Ovary (tissue), 7 donors: ENCODE measurements at regions not wholly inside any gene's neighbourhood (a gene's known extent, or its start where the extent isn't known, plus 50 kb on each side); places are given as distances from the start of the nearest gene placed in this dataset.
"Not testable (repeated sequence)": the region's sequence is repeated elsewhere in the genome, so short reads cannot be mapped to it uniquely, and the experiment has no call there.

Experiments used
- DNase-seq, 5 donors: peaks; one replicate each; pipeline ENCODE4 v3.0.0-alpha.2; 2019 to 2020
- H3K27ac ChIP-seq, 2 donors: fragments of 200-600 bp; one replicate each; pipeline versions ENCODE4 v1.5.1 to v1.8.0; 2019 to 2022
- H3K27me3 ChIP-seq: fragments of 200-600 bp; one replicate; pipeline ENCODE4 v1.8.0; 2022
- H3K36me3 ChIP-seq: fragments of 200-600 bp; sonication (generic); one replicate; pipeline ENCODE4 v1.5.1; 2019
- H3K4me1 ChIP-seq: one replicate; pipeline ENCODE4 v1.8.1; 2013; ENCODE audit warnings: mild to moderate bottlenecking, moderate library complexity; ENCODE audit not compliant: insufficient read depth
- H3K4me3 ChIP-seq: fragments of 200-600 bp; sonication (generic); one replicate; pipeline ENCODE4 v1.5.1; 2017
- H3K9me3 ChIP-seq, 2 donors: fragments of 200-600 bp in 1 of 2; sonication (generic) in 1 of 2; one replicate each; pipeline versions ENCODE4 v1.5.1 to v1.8.1; 2013 to 2019; ENCODE audit warnings: mild to moderate bottlenecking in 1 of 2, moderate library complexity in 1 of 2
- EP300 ChIP-seq: sonication (generic); formaldehyde crosslinking; IDR thresholded peaks from one replicate; pipeline ENCODE4 v1.6.1; 2017; ENCODE audit warnings: antibody characterized with exemption
- POLR2A ChIP-seq: fragments of 450-650 bp; IDR thresholded peaks from one replicate; pipeline ENCODE4 v1.6.1; 2017; ENCODE audit warnings: antibody characterized with exemption, mild to moderate bottlenecking, moderate library complexity
- WGBS, 3 donors: extraction: QIAGEN DNeasy Blood & Tissue Kit in 1 of 3; methylation state at CpG; one replicate each; pipeline versions ENCODE4 v1.1.5 to v1.1.7; 2013 to 2017; 5-methylcytosine and 5-hydroxymethylcytosine counted together
- intact Hi-C, 4 donors: fragments of 100-400 bp; cut with DNase I; formaldehyde crosslinking; loops; one replicate each; pipeline versions ENCODE4 v1.11.0 to v1.15.1; 2022 to 2023
- TF ChIP-seq, protein P1 (sequence below), 3 donors: fragments of 450-650 bp in 2 of 3; fragments of 200-600 bp in 1 of 3; IDR thresholded peaks; one replicate each; pipeline versions ENCODE4 v1.5.1 to v1.8.0; 2016 to 2022; ENCODE audit warnings: antibody characterized with exemption in 3 of 3, mild to moderate bottlenecking in 1 of 3
- donor health status: DM: no; HTN: no; CAD: no; lungs with moderate emphysema.
- donor health status: DM: no; HTN: no; CAD: no.
- donor health status: Bipolar disorder and iron deficiency.
- donor health status: DM: no; HTN: no; CAD: no.
- donor health status: DM: yes; HTN: yes; CAD: no.

DNA sequence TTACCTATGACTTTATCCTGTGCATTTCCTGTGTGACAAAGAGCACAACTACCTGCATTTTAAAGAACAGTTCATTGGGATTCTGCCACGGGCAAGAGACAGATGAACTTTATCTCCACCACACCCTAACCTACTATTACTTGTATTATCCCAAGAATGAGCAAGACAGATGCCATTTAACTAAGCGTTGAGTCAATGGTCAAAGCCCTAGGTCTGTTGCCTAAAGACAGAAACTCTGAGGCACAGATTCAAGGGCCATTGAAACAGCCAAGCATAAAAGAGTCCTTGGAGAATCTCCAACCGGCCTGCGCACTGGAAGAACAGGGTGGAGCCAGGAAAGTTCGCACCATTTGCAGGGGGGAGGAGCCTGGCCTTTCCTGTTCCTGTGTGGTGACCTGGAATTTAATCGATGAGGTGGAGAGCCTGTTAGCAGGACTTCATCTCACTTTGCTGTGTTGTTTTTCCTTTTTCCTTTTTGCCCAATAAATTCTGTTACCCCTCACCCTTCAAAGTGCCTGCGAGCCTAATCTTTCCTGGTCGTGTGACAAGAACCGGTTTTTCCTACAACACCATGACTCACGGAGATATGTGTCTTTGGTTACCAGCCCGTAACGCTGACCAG lies 146.4 kb upstream of the DIAPH2 start:
- 71 to 77% (median 72%) methylated on average over 12 of the region's 12 CpGs for WGBS, 3 donors
- H3K27ac ChIP-seq, result no peak overlapping the region
- no peak for DNase-seq
- no peaks in the 10 kb centered on the region for H3K4me1 ChIP-seq
- H3K27me3 ChIP-seq, result no peaks in the 10 kb centered on the region
- TF ChIP-seq, protein P1, sequence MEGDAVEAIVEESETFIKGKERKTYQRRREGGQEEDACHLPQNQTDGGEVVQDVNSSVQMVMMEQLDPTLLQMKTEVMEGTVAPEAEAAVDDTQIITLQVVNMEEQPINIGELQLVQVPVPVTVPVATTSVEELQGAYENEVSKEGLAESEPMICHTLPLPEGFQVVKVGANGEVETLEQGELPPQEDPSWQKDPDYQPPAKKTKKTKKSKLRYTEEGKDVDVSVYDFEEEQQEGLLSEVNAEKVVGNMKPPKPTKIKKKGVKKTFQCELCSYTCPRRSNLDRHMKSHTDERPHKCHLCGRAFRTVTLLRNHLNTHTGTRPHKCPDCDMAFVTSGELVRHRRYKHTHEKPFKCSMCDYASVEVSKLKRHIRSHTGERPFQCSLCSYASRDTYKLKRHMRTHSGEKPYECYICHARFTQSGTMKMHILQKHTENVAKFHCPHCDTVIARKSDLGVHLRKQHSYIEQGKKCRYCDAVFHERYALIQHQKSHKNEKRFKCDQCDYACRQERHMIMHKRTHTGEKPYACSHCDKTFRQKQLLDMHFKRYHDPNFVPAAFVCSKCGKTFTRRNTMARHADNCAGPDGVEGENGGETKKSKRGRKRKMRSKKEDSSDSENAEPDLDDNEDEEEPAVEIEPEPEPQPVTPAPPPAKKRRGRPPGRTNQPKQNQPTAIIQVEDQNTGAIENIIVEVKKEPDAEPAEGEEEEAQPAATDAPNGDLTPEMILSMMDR (IDR thresholded peaks at IDR 0.05), result no peak
- TF ChIP-seq EP300, result no peak
- TF ChIP-seq POLR2A, result no peak
- no peaks in the 10 kb centered on the region for H3K9me3 ChIP-seq
- no peaks in the 10 kb centered on the region for H3K36me3 ChIP-seq
- intact Hi-C loops, result no loop called here
- H3K4me3 ChIP-seq, result no peak overlapping the region

GRCh38 chrX:96540111-96540631 lies 144.5 kb upstream of the DIAPH2 start:
- no peak for DNase-seq
- no peak overlapping the region for H3K4me3 ChIP-seq
- no peaks in the 10 kb centered on the region for H3K36me3 ChIP-seq
- 40 to 48% (median 47%) methylated on average over 2 of the region's 2 CpGs for WGBS, 3 donors
- intact Hi-C loops, result loop anchor here in 1 of 4 donors (10.0 kb wide), 1 partner anchor 1565 kb away; no protein-coding TSS in a partner anchor
- H3K27me3 ChIP-seq, result no peaks in the 10 kb centered on the region
- no peak overlapping the region for H3K27ac ChIP-seq
- TF ChIP-seq EP300 (no peak), POLR2A (no peak)
- TF ChIP-seq, protein P1 (IDR thresholded peaks at IDR 0.05), result no peak
- H3K9me3 ChIP-seq, result no peaks in the 10 kb centered on the region
- no peaks in the 10 kb centered on the region for H3K4me1 ChIP-seq

- H3K27ac ChIP-seq, DNase-seq, H3K4me1 ChIP-seq, H3K27me3 ChIP-seq, H3K9me3 ChIP-seq, H3K4me3 ChIP-seq, H3K36me3 ChIP-seq: not testable (repeated sequence)
- 53 to 66% (median 55%) methylated on average over 7 of the region's 7 CpGs for WGBS, 3 donors
- intact Hi-C loops, result loop anchor here in 1 of 4 donors (10.0 kb wide), 1 partner anchor 1571 kb away; no protein-coding TSS in a partner anchor
Measured at GRCh38 chrX:96546281-96546680, 138.4 kb upstream of the DIAPH2 start.

GRCh38 chrX:96551322-96551872 lies 133.2 kb upstream of the DIAPH2 start:
- Histone ChIP-seq H3K9me3 (no peaks in the 10 kb centered on the region), H3K4me1 (no peaks in the 10 kb centered on the region), H3K27ac (no peak overlapping the region), H3K4me3 (no peak overlapping the region), H3K27me3 (no peaks in the 10 kb centered on the region), H3K36me3 (no peaks in the 10 kb centered on the region)
- no peak for DNase-seq
- WGBS, 3 donors, result 48 to 68% (median 55%) methylated on average over 6 of the region's 6 CpGs
- intact Hi-C loops, result no loop called here
- TF ChIP-seq, protein P1 (IDR thresholded peaks at IDR 0.05), result no peak
- no peak for TF ChIP-seq POLR2A
- no peak for TF ChIP-seq EP300

DNA sequence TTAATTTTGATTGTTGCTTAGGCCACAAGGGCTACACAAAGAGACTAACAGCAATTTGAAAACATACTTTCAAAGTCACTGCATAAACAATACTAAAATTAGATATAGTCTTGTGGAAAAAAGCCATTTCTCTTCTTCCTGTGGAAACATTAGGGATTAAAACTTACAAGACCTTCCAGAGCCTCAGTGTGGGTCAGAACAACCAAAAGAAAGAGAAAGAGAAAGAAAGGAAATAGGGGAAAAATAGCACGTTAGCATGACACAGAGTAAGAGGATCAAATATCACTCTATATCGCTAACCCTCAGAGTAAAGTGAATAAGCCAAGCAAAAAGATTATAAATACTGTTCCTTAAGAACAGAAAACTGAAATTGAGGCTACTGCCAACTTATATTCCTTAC lies 127.8 kb upstream of the DIAPH2 start:
- TF ChIP-seq, protein P1 (IDR thresholded peaks at IDR 0.05), result no peak
- TF ChIP-seq EP300, result no peak
- no peak for TF ChIP-seq POLR2A
- Histone ChIP-seq H3K36me3 (no peaks in the 10 kb centered on the region), H3K4me3 (no peak overlapping the region), H3K27me3 (no peaks in the 10 kb centered on the region), H3K4me1 (no peaks in the 10 kb centered on the region), H3K9me3 (no peaks in the 10 kb centered on the region), H3K27ac (peak overlapping the region in 1 of 2 donors; percentile 26)
- intact Hi-C loops, result no loop called here
- DNase-seq, result no peak
- WGBS, 3 donors, result 26 to 32% (median 29%) methylated on average over 2 of the region's 2 CpGs

DNA sequence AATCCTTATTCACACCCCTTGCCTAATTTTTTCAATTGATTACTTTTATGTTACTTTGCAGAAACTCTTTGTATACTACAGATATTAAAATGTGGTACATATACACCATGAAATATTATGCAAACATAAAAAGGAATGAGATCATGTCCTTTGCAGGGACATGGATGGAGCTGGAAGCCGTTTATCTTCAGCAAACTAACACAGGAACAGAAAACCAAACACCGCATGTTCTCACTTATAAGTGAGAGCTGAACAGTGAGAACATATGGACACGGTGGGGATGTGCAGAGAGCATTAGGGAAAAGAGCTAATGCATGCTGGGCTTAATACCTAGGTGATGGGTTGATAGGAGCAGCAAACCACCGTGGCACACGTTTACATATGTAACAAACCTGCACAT lies 123.5 kb upstream of the DIAPH2 start:
- H3K4me3 ChIP-seq, H3K27ac ChIP-seq, H3K9me3 ChIP-seq, DNase-seq, intact Hi-C loops, H3K27me3 ChIP-seq, H3K4me1 ChIP-seq, H3K36me3 ChIP-seq: not testable (repeated sequence)
- 61 to 70% (median 63%) methylated on average over 5 of the region's 5 CpGs for WGBS, 3 donors
